ENCODE measurements at regions not wholly inside any gene's neighbourhood (a gene's known extent, or its start where the extent isn't known, plus 50 kb on each side); places are given as distances from the start of the nearest gene placed in this dataset.

- TF ChIP-seq POLR2A (IDR thresholded peaks at IDR 0.05) (no peak), EP300 (IDR thresholded peaks at IDR 0.05) (no peak), CTCF (IDR thresholded peaks at IDR 0.05) (no peak)
- 39 to 49% methylated on average over 1 of the region's 1 CpG for WGBS, 2 donors
- no peaks in the 10 kb centered on the region for H3K9me3 ChIP-seq
Measured at GRCh38 chr1:102185260-102185659, 188.5 kb upstream of the OLFM3 start.

DNA sequence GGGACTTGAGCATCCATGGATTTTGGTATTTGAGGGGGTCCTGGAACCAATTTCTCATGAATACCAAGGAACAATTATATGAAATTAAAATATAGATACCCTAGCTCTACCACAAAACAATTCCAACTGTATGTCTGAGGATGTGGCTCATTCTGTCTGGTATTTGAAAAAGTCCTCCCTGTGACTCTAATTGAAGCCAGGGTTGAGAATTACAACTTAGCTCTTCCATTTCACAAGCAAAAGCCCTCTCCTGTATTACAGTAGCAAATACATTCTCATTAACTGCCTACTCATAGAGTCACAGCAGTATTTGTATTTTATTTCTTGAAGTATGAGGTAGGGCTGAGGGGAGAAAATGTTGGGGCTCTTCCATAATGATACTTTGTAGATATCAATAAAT is 187.8 kb upstream of the OLFM3 start:
- no peaks in the 10 kb centered on the region for H3K36me3 ChIP-seq
- TF ChIP-seq CTCF (IDR thresholded peaks at IDR 0.05) (no peak), POLR2A (IDR thresholded peaks at IDR 0.05) (no peak), EP300 (IDR thresholded peaks at IDR 0.05) (no peak)
- H3K4me1 ChIP-seq = no peaks in the 10 kb centered on the region
- no peaks in the 10 kb centered on the region for H3K9me3 ChIP-seq
- H3K27me3 ChIP-seq = no peaks in the 10 kb centered on the region
- no peak overlapping the region for H3K27ac ChIP-seq
- no peak overlapping the region for H3K4me3 ChIP-seq
- no peak for DNase-seq (ENCODE audit: low spot score in 2 of 2)

More at GRCh38 chr1:102185260-102185659, 188.5 kb upstream of the OLFM3 start:
- no peak overlapping the region for H3K27ac ChIP-seq
- DNase-seq (ENCODE audit: low spot score in 2 of 2) = no peak
- no peaks in the 10 kb centered on the region for H3K4me1 ChIP-seq
- no peaks in the 10 kb centered on the region for H3K36me3 ChIP-seq
- H3K27me3 ChIP-seq = no peaks in the 10 kb centered on the region
- no peak overlapping the region for H3K4me3 ChIP-seq

DNA sequence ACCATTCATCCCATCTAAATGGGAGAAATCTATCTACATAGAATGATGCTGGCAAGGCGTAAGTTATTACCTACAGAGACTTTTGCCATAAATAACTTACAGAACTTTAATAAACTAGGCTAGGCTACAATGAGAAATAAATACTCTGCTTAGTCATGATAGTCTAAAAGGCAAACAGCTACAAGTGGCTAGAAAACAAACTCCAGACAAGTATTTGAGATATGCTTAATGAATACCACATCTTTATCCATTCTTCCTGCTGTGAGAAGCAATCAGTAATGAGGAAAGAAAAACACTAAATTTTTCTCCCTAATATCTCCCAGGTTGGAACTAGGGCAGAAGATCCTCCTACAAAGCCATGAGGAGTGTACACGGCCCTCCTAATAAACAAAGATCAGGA is 187.0 kb upstream of the OLFM3 start:
- no peak for DNase-seq (ENCODE audit: low spot score in 2 of 2)
- H3K4me1 ChIP-seq = no peaks in the 10 kb centered on the region
- H3K27ac ChIP-seq = no peak overlapping the region
- no peak overlapping the region for H3K4me3 ChIP-seq
- H3K36me3 ChIP-seq = no peaks in the 10 kb centered on the region
- no peaks in the 10 kb centered on the region for H3K27me3 ChIP-seq
- H3K9me3 ChIP-seq = no peaks in the 10 kb centered on the region
- TF ChIP-seq POLR2A (IDR thresholded peaks at IDR 0.05) (no peak), CTCF (IDR thresholded peaks at IDR 0.05) (no peak), EP300 (IDR thresholded peaks at IDR 0.05) (no peak)
- WGBS, 2 donors = 62 to 75% methylated on average over 2 of the region's 2 CpGs

GRCh38 chr1:102182603-102183260 is 186.0 kb upstream of the OLFM3 start:
- Histone ChIP-seq H3K4me3 (no peak overlapping the region), H3K4me1 (no peaks in the 10 kb centered on the region), H3K27ac (no peak overlapping the region), H3K27me3 (no peaks in the 10 kb centered on the region), H3K9me3 (no peaks in the 10 kb centered on the region), H3K36me3 (no peaks in the 10 kb centered on the region)
- TF ChIP-seq POLR2A (IDR thresholded peaks at IDR 0.05) = no peak
- TF ChIP-seq CTCF (IDR thresholded peaks at IDR 0.05) = no peak
- no peak for TF ChIP-seq EP300 (IDR thresholded peaks at IDR 0.05)
- 80 to 87% methylated on average over 5 of the region's 5 CpGs for WGBS, 2 donors
- no peak for DNase-seq (ENCODE audit: low spot score in 2 of 2)

DNA sequence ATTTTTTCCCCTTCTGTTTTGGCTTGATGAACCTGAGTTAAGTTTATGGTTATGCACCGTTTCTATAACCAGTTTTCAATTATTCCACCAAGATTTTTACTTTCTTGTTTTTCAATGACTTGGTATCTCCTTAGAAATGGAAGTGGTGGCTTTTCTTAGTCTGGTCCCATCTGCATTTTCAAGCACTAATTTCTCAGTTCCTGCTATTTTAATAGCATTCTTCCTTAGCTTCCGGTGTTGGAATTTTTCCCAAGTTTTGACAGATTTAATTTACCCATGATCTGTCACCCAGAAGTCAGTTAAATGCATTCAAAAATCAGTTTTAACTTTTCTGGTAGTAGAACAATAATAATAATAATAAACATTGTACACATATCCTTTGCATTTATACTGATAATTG is 184.6 kb upstream of the OLFM3 start:
- Histone ChIP-seq H3K4me1 (no peaks in the 10 kb centered on the region), H3K9me3 (no peaks in the 10 kb centered on the region), H3K36me3 (no peaks in the 10 kb centered on the region), H3K27ac (no peak overlapping the region), H3K27me3 (no peaks in the 10 kb centered on the region), H3K4me3 (no peak overlapping the region)
- TF ChIP-seq CTCF (IDR thresholded peaks at IDR 0.05) (no peak), EP300 (IDR thresholded peaks at IDR 0.05) (no peak), POLR2A (IDR thresholded peaks at IDR 0.05) (no peak)
- no peak for DNase-seq (ENCODE audit: low spot score in 2 of 2)
- 83 to 94% methylated on average over 2 of the region's 2 CpGs for WGBS, 2 donors

Data from tibial nerve (tissue), 4 donors.